Endothelial cell of umbilical vein (primary cell): ENCODE measurements at regions not wholly inside any gene's neighbourhood (a gene's known extent, or its start where the extent isn't known, plus 50 kb on each side); places are given as distances from the start of the nearest gene placed in this dataset.

Experiments used
- BruUV-seq: library from RNA; stranded (reverse); fragments of 400-500 nt; replicated peaks from 2 replicates; lab custom pipeline; 2021; lab: Mats Ljungman, UMichigan
- CTCF ChIA-PET: fragments of 300-600, 350-600 bp; sonication (Branson Sonifier 250); formaldehyde crosslinking; loops from one replicate; lab custom pipeline; 2021; ENCODE audit warnings: antibody characterized with exemption, inconsistent platforms; lab: Charles Lee
- POLR2A ChIA-PET: fragments of 300-600, 350-600 bp; sonication (Branson Sonifier 250); formaldehyde crosslinking; loops from one replicate; lab custom pipeline; 2021; ENCODE audit warnings: antibody characterized with exemption, inconsistent platforms; lab: Charles Lee
- DNase-seq: peaks from one replicate; pipeline ENCODE4 v3.0.0-alpha.2; 2011; ENCODE audit warnings: low read depth, low spot score
- FAIRE-seq: peaks from 2 replicates; lab custom pipeline; 2011; peaks lifted over from hg19 to GRCh38; lab: Jason Lieb, UNC
- H2AFZ ChIP-seq: 2 replicates; pipeline ENCODE4 v1.6.0; 2012; ENCODE audit warnings: low read depth, low read length, control low read depth, inconsistent platforms
- H3K27ac ChIP-seq: 2 replicates; pipeline ENCODE4 v1.5.1; 2011; ENCODE audit warnings: low read depth, mild to moderate bottlenecking, control low read depth, low read length, moderate library complexity; ENCODE audit not compliant: insufficient read depth
- H3K27me3 ChIP-seq, 2 experiments: 2 replicates each; pipeline versions ENCODE4 v1.6.0 to v1.6.1; 2011; ENCODE audit warnings: low read length in 2 of 2, mixed read lengths in 1 of 2; ENCODE audit not compliant: control insufficient read depth in 2 of 2, insufficient read depth in 2 of 2
- H3K36me3 ChIP-seq, 2 experiments: 2 replicates in 1 of 2; 3 replicates in 1 of 2; pipeline ENCODE4 v1.5.1; 2011; ENCODE audit warnings: low read length in 2 of 2, mild to moderate bottlenecking in 1 of 2, moderate library complexity in 1 of 2; ENCODE audit not compliant: control insufficient read depth in 2 of 2, insufficient read depth in 2 of 2; ENCODE audit errors: extremely low read depth in 1 of 2
- H3K4me1 ChIP-seq: 3 replicates; pipeline ENCODE4 v1.5.1; 2011; ENCODE audit warnings: mild to moderate bottlenecking, low read length; ENCODE audit not compliant: control insufficient read depth, insufficient read depth; ENCODE audit errors: extremely low read depth
- H3K4me2 ChIP-seq: 2 replicates; pipeline ENCODE4 v1.6.1; 2011; ENCODE audit warnings: low read length, control low read depth, mixed read lengths; ENCODE audit not compliant: insufficient read depth
- H3K4me3 ChIP-seq, 3 experiments: fragments of 200-600 bp in 1 of 3; sonication (generic), shearing (Covaris generic) in 1 of 3; replicated peaks in 1 of 3; 2 replicates each; pipeline ENCODE4 v1.5.1; 2011 to 2016; ENCODE audit warnings: control low read depth in 3 of 3, low read length in 3 of 3, mild to moderate bottlenecking in 2 of 3, inconsistent platforms in 1 of 3, low read depth in 1 of 3, moderate library complexity in 1 of 3; ENCODE audit not compliant: insufficient read depth in 1 of 3
- H3K79me2 ChIP-seq: 2 replicates; pipeline ENCODE4 v1.6.0; 2012; ENCODE audit warnings: low read length, inconsistent platforms; ENCODE audit not compliant: control insufficient read depth, insufficient read depth
- H3K9ac ChIP-seq: replicated peaks from 2 replicates; pipeline ENCODE3; 2011; ENCODE audit warnings: low read length, control low read depth; ENCODE audit not compliant: insufficient read depth; ENCODE audit errors: extremely low read depth
- H3K9me1 ChIP-seq: replicated peaks from 3 replicates; pipeline ENCODE4 v1.6.0; 2011; ENCODE audit warnings: mild to moderate bottlenecking, low read length; ENCODE audit not compliant: control insufficient read depth, insufficient read depth; ENCODE audit errors: extremely low read depth
- H3K9me3 ChIP-seq: replicated peaks from 2 replicates; pipeline ENCODE4 v1.5.1; 2012; ENCODE audit warnings: low read length, inconsistent platforms; ENCODE audit not compliant: control insufficient read depth, insufficient read depth
- H4K20me1 ChIP-seq: replicated peaks from 2 replicates; pipeline ENCODE3; 2011; ENCODE audit warnings: mild to moderate bottlenecking, low read length; ENCODE audit not compliant: control insufficient read depth, insufficient read depth; ENCODE audit errors: extremely low read depth
- EZH2 ChIP-seq: IDR thresholded peaks from 2 replicates; pipeline ENCODE4 v1.6.1; 2012; ENCODE audit warnings: borderline replicate concordance, low read depth, mild to moderate bottlenecking, moderate library complexity, low read length, inconsistent platforms; ENCODE audit not compliant: severe bottlenecking
- FOS ChIP-seq: IDR thresholded peaks from 2 replicates; pipeline ENCODE4 v1.6.1; 2011; ENCODE audit warnings: mild to moderate bottlenecking, low read length, moderate library complexity, borderline replicate concordance; ENCODE audit not compliant: insufficient read depth
- GATA2 ChIP-seq: IDR thresholded peaks from 2 replicates; pipeline ENCODE4 v1.7.0; 2011; ENCODE audit warnings: low read depth, mild to moderate bottlenecking, moderate library complexity, mixed read lengths, low read length; ENCODE audit not compliant: insufficient read length, insufficient read depth
- JUN ChIP-seq: IDR thresholded peaks from 2 replicates; pipeline ENCODE4 v1.6.1; 2011; ENCODE audit warnings: borderline replicate concordance, low read depth; ENCODE audit not compliant: insufficient read length, insufficient read depth
- MYC ChIP-seq: IDR thresholded peaks from one replicate; pipeline ENCODE4 v1.6.1; 2011; ENCODE audit warnings: mild to moderate bottlenecking, low read depth, low read length
- POLR2A ChIP-seq: IDR thresholded peaks from 2 replicates; pipeline ENCODE4 v1.6.1; 2012; ENCODE audit warnings: low read depth, mild to moderate bottlenecking, control low read depth, low read length
- POLR2AphosphoS5 ChIP-seq: IDR thresholded peaks from 2 replicates; pipeline ENCODE4 v1.6.1; 2012; ENCODE audit warnings: low read depth, mild to moderate bottlenecking, control low read depth, low read length, moderate library complexity; ENCODE audit not compliant: insufficient read depth
- dilution Hi-C: fragments of 300-500 bp; cut with MboI; formaldehyde crosslinking; loops from one replicate; pipeline ENCODE4 v1.15.0; 2019; ENCODE audit warnings: low sequenced_read_pairs; ENCODE audit not compliant: extremely low pct_ligation_motif_present
- intact Hi-C: fragments of 100-400 bp; cut with micrococcal nuclease; formaldehyde crosslinking; loops from one replicate; pipeline ENCODE4 v1.10.0; 2022
- TF ChIP-seq, protein P1 (sequence below), 2 donors: IDR thresholded peaks; 1 replicate in 1 of 2; 2 replicates in 1 of 2; pipeline ENCODE4 v1.5.1; 2011; ENCODE audit warnings: low read length in 2 of 2, mild to moderate bottlenecking in 2 of 2, moderate library complexity in 2 of 2, control low read depth in 1 of 2, inconsistent platforms in 1 of 2, low read depth in 1 of 2; ENCODE audit not compliant: insufficient read depth in 1 of 2; ENCODE audit errors: extremely low read depth in 1 of 2
- TF ChIP-seq, protein P2 (sequence below): IDR thresholded peaks from 2 replicates; pipeline ENCODE4 v1.6.1; 2011; ENCODE audit not compliant: insufficient read depth, insufficient read length

DNA sequence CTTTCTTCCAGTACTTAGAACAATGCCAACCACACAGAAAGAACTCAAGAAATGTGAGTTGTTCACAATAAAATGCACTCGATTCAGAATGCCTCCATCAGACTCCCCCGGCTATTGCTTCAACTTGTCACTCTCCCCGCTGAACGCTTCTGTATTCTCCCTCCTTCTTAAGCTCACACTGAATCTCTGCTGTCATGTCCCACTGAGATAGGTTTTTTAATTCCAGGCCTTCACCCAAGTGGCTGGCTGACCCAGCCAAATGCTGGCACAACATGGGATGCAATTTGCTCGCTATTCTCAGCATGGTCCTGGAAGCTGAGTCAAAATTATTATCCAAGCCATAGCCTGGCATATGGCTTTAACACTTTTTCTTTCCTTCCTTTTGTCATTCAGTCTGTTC lies 76.8 kb upstream of the SERP2 start:
- FAIRE-seq: no peak
- TF ChIP-seq, protein P1, sequence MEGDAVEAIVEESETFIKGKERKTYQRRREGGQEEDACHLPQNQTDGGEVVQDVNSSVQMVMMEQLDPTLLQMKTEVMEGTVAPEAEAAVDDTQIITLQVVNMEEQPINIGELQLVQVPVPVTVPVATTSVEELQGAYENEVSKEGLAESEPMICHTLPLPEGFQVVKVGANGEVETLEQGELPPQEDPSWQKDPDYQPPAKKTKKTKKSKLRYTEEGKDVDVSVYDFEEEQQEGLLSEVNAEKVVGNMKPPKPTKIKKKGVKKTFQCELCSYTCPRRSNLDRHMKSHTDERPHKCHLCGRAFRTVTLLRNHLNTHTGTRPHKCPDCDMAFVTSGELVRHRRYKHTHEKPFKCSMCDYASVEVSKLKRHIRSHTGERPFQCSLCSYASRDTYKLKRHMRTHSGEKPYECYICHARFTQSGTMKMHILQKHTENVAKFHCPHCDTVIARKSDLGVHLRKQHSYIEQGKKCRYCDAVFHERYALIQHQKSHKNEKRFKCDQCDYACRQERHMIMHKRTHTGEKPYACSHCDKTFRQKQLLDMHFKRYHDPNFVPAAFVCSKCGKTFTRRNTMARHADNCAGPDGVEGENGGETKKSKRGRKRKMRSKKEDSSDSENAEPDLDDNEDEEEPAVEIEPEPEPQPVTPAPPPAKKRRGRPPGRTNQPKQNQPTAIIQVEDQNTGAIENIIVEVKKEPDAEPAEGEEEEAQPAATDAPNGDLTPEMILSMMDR (IDR thresholded peaks at IDR 0.05; ENCODE audit: extremely low read depth in 1 of 2, insufficient read depth in 1 of 2, low read depth in 1 of 2, low read length in 2 of 2): no peak
- TF ChIP-seq EZH2 (no peak), POLR2AphosphoS5 (no peak), GATA2 (no peak), FOS (no peak), POLR2A (no peak)
- H4K20me1 ChIP-seq: no peaks in the 10 kb centered on the region

DNA sequence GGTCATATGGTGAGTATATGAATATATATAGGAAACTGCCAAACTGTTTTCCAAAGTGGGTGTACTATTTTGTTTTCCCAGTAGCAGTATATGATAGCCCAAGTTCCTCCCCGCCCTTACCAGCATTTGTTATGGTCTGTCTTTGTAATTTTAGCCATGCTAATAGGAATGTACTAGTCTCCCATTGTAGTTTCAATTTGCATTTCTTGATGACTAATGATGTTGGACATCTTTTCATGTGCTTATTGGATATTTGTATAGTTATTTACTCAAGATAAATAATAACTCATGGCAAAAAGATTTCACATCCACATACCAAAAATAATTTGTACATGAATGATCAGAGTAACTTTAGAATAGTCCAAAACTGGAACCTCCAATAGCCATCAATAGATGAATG lies 75.3 kb upstream of the SERP2 start:
- Histone ChIP-seq H3K27ac (no peak overlapping the region), H4K20me1 (no peaks in the 10 kb centered on the region), H3K9me1 (no peaks in the 10 kb centered on the region), H3K9ac (no peak overlapping the region), H3K27me3 (no peaks in the 10 kb centered on the region), H3K4me2 (no peak overlapping the region), H3K9me3 (no peaks in the 10 kb centered on the region), H3K4me1 (peaks cover 19% of the 10 kb centered on the region), H3K36me3 (no peaks in the 10 kb centered on the region), H2AFZ (no peak overlapping the region), H3K79me2 (no peaks in the 10 kb centered on the region), H3K4me3 (no peak overlapping the region)
- no peak for TF ChIP-seq FOS
- TF ChIP-seq POLR2A: no peak
- TF ChIP-seq, protein P2, sequence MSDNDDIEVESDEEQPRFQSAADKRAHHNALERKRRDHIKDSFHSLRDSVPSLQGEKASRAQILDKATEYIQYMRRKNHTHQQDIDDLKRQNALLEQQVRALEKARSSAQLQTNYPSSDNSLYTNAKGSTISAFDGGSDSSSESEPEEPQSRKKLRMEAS: no peak
- no peak for TF ChIP-seq MYC
- no peak for TF ChIP-seq GATA2
- TF ChIP-seq POLR2AphosphoS5: no peak
- TF ChIP-seq JUN: no peak
- TF ChIP-seq, protein P1 (IDR thresholded peaks at IDR 0.05; ENCODE audit: extremely low read depth in 1 of 2, insufficient read depth in 1 of 2, low read depth in 1 of 2, low read length in 2 of 2): no peak
- no peak for TF ChIP-seq EZH2
- BruUV-seq: no TSS peak
- POLR2A ChIA-PET: no interaction called here
- FAIRE-seq: no peak
- DNase-seq: no peak
- CTCF ChIA-PET: no interaction called here
- dilution Hi-C loops (no loop called here), intact Hi-C loops (no loop called here)

More for the DNA sequence above, 76.8 kb upstream of the SERP2 start:
- no peak for DNase-seq
- Histone ChIP-seq H3K27ac (no peak overlapping the region), H3K4me3 (no peak overlapping the region), H3K4me1 (peaks cover 19% of the 10 kb centered on the region), H3K9ac (no peak overlapping the region), H3K9me3 (no peaks in the 10 kb centered on the region), H3K36me3 (no peaks in the 10 kb centered on the region), H3K79me2 (no peaks in the 10 kb centered on the region), H3K4me2 (no peak overlapping the region), H3K27me3 (no peaks in the 10 kb centered on the region), H3K9me1 (no peaks in the 10 kb centered on the region), H2AFZ (no peak overlapping the region)
- BruUV-seq: no TSS peak
- intact Hi-C loops: no loop called here
- dilution Hi-C loops: no loop called here
- ChIA-PET POLR2A (interaction anchor here (1.2 kb wide), 1 partner anchor 140 kb away, joined by 3 read pairs; no protein-coding TSS in a partner anchor), CTCF (interaction anchor here (1.5 kb wide), 1 partner anchor 10 kb away, joined by 3 read pairs; no protein-coding TSS in a partner anchor)
